Epithelial cell of esophagus (primary cell): ENCODE measurements at regions not wholly inside any gene's neighbourhood (a gene's known extent, or its start where the extent isn't known, plus 50 kb on each side); places are given as distances from the start of the nearest gene placed in this dataset.

Experiments used
- DNase-seq: peaks from one replicate; pipeline ENCODE4 v3.0.0; 2010; ENCODE audit warnings: low read depth
- H3K4me3 ChIP-seq: 2 replicates; pipeline ENCODE4 v1.5.1; 2011; ENCODE audit warnings: mild to moderate bottlenecking, low read length, control low read depth
- CTCF ChIP-seq: IDR thresholded peaks from 2 replicates; pipeline ENCODE4 v1.5.1; 2011; ENCODE audit warnings: low read depth, mild to moderate bottlenecking, low read length, control low read depth, inconsistent platforms; ENCODE audit not compliant: insufficient read depth; ENCODE audit errors: missing control alignments

- peak; percentile 55 for DNase-seq
- TF ChIP-seq CTCF, result no peak
- no peak overlapping the region for H3K4me3 ChIP-seq
These were observed 1036.6 kb downstream of the TRHDE start for GRCh38 chr12:73308747-73309146.

GRCh38 chr12:73321319-73321718 lies 1049.1 kb downstream of the TRHDE start:
- no peak for TF ChIP-seq CTCF
- H3K4me3 ChIP-seq, result no peak overlapping the region
- DNase-seq, result no peak

GRCh38 chr12:73321776-73322175 lies 1049.6 kb downstream of the TRHDE start:
- no peak for TF ChIP-seq CTCF
- DNase-seq, result no peak

GRCh38 chr12:73330584-73331351 lies 1058.6 kb downstream of the TRHDE start:
- no peak for DNase-seq
- H3K4me3 ChIP-seq, result no peak overlapping the region
- no peak for TF ChIP-seq CTCF

More at GRCh38 chr12:73321776-73322175, 1049.6 kb downstream of the TRHDE start:
- no peak overlapping the region for H3K4me3 ChIP-seq

- no peak overlapping the region for H3K4me3 ChIP-seq
- DNase-seq, result no peak
- no peak for TF ChIP-seq CTCF
These were observed 1069.5 kb downstream of the TRHDE start for GRCh38 chr12:73341559-73342247.

- TF ChIP-seq CTCF, result no peak
- DNase-seq, result no peak
- H3K4me3 ChIP-seq, result no peak overlapping the region
These were observed 1070.6 kb downstream of the TRHDE start for GRCh38 chr12:73342733-73343132.
